ENCODE measurements at regions not wholly inside any gene's neighbourhood (a gene's known extent, or its start where the extent isn't known, plus 50 kb on each side); places are given as distances from the start of the nearest gene placed in this dataset.
A peak's percentile ranks its signal among the peaks of the same experiment; 100 is the strongest.

DNA sequence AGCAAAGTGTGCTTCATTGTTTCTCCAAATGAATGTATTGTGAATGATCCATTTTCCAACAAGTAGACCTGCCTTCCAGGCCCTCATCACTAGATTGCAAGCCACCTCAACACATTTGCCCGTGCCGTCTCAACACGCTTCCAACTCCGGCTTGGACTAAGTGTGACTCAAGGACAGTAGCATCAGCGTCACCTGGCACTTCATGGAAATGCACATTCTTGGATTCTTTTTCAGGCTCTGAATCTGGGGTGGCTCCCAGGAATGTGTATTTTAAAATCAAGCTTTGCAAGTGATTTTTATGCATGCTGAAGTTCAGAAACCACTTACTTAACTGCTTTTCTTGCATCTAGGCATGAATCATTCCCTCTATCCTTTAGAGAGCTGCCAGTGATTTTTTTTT, 129.6 kb upstream of the EEF1E1 start:
- intact Hi-C loops (cut with DNase I), result no loop called here
- DNase-seq (no peak), ATAC-seq (ENCODE audit: poor library complexity) (no peak)

DNA sequence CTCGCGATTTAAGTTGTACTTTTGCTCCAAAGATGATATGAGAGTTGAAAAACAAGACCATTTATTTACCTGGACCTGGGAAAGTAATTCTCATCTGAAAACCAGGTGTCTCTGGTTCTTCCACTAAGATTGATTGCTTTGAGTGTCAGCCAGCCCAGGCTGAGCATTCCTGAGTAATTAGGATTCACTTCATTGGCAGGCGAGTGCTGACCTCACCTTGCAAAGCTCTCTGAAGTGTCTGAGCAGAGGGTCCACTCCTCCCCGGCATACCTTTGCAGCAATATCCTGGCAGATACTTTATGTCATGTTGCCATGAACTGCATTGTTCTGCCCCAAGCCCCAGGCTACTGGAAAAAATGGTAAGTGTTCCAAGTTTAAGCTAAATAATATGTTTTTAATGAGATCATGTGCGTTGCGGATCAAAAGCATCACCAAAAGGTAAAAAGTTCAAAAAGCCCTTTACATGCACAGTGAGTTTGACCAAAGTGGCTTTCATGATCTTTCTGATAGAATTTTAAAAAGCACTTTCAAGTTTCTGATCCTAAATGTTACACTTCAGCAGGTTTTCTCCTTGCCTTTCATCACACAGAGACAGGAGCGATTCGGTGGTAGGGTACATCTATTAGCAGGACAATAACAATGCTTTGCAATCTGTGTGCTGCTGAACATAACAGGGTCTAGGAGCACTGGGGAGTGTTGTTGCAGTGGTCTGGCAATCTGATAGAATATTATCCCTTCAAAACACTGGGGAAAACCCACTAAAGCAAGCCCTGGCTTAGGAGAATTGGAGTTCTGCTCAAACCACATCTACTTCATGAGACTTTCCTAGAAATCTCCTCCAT, 127.8 kb upstream of the EEF1E1 start:
- DNase-seq (no peak), ATAC-seq (ENCODE audit: poor library complexity) (no peak)
- intact Hi-C loops (cut with DNase I), result no loop called here

DNA sequence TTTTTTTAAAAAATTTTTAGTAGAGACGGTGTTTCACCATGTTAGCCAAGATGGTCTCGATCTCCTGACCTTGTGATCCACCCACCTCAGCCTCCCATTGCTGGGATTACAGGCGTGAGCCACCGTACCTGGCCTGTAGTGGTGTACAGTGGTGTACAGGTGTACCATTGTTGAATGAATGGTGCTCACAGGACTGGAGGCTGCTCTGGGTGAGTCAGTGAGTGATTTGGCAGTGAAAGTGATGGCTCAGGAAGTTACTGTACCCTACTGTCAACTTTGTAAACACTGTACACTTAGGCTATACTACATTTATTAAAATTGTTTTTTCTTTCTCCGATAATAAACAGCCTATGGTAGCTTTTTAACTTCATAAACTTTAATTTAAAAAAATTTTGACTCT, 122.8 kb upstream of the EEF1E1 start:
- DNase-seq (no peak), ATAC-seq (ENCODE audit: poor library complexity) (no peak)
- intact Hi-C loops (cut with DNase I), result no loop called here

DNA sequence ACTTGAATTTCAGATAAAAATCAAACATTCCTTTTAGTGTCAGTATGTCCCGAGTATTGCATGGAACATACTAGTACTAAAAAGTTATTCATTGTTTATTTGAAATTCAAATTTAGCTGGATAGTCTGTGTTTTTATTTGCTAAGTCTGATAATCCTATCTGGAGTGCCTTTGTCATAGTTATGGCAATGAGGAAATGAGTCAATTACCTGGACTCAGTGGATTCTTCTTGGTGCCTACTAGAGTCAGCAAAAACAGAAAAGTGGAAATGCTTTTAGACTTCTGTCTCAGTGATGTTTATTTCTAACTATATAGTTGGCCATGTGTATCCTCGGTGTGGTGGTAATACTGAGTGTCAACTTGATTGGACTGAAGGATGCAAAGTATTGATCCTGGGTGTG, 121.3 kb upstream of the EEF1E1 start:
- intact Hi-C loops (cut with DNase I), result no loop called here
- no peak for DNase-seq
- no peak for ATAC-seq (ENCODE audit: poor library complexity)

DNA sequence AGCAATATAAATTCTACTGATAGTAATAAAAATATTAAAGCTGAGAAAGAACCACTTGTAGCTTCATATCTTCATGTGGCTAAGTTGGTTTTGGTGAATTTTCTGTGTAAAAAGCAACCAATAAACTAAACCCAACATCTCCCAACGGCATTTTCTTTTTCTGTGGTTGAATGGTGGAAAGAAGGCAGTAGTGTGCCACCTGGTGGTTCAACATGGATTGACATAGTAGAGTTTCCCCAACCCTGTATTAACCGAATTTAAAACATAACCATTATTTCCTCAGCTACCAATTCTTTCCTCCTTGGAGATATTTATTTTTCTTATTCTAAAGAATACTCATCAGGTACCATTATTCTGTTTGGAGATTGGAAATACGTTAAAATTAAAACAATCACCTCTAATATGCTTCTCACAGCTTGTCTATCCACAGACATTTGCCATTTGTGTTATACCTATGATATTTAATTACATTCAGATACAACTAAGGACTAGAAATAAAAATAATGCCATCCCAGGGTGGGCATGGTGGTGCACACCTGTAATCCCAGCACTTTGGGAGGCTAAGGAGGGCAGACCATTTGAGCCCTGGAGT, 117.1 kb upstream of the EEF1E1 start:
- DNase-seq (no peak), ATAC-seq (ENCODE audit: poor library complexity) (peak; percentile 58)
- intact Hi-C loops (cut with DNase I), result loop anchor here (2.0 kb wide), 1 partner anchor 89 kb away; no protein-coding TSS in a partner anchor

DNA sequence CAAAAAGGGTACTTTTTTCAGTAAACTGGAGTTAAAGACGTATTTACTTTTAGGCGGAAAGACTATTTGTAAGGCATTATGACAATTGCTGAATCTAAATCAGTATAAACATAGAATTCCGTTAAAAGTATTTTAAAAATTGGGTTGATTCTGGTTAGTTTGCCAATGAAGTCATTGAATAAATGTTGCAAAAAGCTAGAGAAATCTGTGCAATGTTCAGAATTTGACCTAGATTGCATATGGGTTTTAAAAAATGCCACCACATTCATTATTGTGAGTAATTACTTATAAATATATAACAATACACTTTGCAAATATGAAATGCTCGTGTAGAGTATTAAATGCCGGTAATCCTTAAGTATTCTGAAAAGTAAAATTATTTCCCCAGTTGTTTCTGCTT, 116.5 kb upstream of the EEF1E1 start:
- intact Hi-C loops (cut with DNase I), result loop anchor here (2.0 kb wide), 1 partner anchor 88 kb away; no protein-coding TSS in a partner anchor
- DNase-seq (no peak), ATAC-seq (ENCODE audit: poor library complexity) (no peak)

DNA sequence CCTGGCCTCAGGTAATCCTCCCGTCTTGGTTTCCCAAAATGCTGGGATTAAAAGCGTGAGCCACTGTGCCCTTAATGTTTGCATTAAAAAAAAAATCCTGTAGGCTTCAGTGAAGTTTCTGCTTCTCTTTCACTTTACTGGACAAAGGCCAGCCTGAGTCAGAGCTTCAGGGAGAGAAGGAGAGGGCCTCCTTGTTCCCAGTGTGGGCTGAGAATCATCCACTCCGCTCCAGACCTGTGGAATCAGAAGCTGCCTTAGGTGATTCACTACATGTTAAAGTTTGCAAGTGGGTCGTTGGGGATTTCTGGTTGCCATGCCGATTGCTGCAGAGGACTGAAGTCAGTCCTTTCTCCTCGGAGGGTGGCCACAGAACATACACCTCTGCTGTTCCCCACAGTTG, 113.3 kb upstream of the EEF1E1 start:
- ATAC-seq (ENCODE audit: poor library complexity) (no peak), DNase-seq (no peak)
- intact Hi-C loops (cut with DNase I), result no loop called here

DNA sequence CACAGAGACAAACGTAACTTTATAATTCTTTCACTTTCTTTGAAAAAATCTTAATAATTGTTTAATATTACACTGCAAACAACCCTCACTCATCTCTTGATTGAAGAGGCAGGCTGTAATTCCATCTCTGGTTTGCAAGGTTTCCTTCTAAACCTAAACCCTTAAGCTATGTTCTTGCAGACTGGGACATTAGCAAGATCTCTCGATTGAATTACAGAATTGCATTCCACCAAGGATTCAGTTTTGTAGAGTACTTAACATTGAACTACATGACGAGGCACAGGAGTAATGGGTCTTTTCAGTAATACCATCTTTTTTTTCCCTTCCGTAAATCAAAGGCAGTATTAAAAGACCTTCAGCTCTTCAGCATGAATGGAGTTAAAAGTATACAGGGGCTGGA, 111.6 kb upstream of the EEF1E1 start:
- no peak for DNase-seq
- intact Hi-C loops (cut with DNase I), result no loop called here
- ATAC-seq (ENCODE audit: poor library complexity), result no peak

DNA sequence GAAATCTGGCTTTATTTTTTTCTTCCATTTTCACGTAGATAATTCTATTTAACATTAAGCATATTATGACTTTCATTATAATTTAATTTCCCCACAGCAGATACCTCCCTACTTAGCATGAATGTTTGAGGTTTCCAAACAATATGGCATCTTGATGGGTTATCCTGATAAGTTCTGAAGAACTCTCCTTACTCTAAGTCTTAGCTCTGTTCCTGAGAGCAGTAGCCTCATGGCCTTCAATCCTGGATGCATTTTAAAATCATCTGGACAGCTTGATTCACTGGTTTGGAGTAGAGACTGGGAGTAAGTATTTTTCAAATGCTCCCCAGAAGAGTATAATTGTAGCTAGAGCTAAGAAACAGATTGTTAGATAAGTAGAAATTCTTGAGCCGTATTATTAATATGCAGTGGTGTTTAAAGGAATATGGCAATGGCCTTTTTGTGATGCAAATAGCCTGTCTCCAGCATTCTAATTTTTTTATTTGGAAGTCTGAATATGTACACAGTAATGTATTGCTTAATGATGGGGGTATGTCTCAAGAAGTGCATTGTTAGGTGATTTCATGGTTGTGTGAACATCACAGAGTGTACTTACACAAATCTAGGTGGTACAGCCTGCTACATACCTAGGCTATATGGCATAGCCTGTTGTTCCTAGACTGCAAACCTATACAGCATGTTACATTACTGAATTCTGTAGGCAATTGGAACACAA, 110.5 kb upstream of the EEF1E1 start:
- intact Hi-C loops (cut with DNase I), result no loop called here
- DNase-seq, result no peak

DNA sequence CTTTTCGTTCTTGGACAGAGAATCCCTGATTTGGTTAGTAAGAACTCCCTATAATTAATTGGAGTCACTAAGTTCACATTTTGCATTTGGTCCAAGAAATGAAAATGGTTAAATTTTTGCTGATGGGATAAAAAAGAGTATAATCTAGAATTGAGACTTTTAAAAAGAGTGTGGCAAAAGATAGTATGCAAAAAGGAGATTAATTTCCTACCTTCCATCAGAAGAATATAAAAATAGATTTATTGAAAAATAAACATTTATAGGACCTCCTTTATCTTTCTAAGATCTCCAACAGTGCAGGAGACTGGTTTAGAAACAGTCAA, 105.5 kb upstream of the EEF1E1 start:
- ATAC-seq (ENCODE audit: poor library complexity), result no peak
- intact Hi-C loops (cut with DNase I), result no loop called here

More for the DNA sequence above, 110.5 kb upstream of the EEF1E1 start:
- ATAC-seq (ENCODE audit: poor library complexity), result no peak

DNA sequence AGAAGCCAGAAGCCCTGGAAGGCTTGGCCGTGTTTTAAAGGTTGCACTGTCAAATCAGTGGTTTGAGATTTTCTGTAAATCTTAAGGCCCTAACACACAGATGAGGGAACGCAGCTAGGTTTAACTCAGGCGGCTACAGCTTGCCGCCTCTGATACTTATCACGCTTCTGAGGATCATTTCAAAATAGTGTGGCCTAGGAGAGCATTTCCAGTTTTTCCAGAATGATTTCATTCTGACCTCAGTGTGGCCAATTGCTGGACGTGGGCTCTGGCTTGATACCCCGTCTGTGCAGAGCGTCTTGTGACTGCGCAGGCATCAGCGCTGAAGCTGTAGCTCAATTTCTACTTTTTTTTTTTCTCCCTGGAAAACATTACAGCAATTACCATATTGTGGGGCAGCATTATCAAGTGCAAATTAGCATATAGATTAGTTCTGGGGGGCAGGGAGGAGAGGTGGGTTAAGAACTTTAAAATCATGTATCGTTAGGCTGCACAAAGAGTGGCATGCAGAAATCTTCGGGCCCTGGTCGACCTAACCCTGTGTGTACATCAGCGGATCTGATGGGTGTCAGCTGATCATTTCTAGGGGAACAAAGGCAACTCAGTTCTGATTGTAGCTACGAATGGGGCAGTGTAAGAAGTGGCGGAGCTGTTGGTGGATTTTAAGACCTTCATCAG, 105.0 kb upstream of the EEF1E1 start:
- DNase-seq, result no peak
- no peak for ATAC-seq (ENCODE audit: poor library complexity)
- intact Hi-C loops (cut with DNase I), result no loop called here

More for the DNA sequence above, 105.5 kb upstream of the EEF1E1 start:
- DNase-seq, result no peak

DNA sequence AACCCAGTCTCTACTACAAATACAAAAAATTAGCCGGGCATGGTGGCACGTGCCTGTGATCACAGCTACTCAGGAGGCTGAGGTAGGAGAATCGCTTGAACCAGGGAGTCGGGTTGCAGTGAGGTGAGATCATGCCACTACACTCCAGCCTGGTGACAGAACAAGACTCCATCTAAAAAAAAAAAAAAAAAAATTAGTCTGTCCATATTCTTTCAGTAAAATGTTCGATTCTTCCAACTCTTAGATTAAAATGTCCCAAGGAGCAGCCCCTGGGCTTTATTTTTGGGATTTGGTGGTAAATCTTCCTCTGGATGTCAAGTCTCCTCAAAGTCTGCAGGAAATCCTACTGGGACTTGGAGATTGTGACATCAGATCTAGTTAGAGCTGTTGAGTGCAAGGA, 101.0 kb upstream of the EEF1E1 start:
- DNase-seq (no peak), ATAC-seq (ENCODE audit: poor library complexity) (no peak)
- intact Hi-C loops (cut with DNase I), result no loop called here

DNA sequence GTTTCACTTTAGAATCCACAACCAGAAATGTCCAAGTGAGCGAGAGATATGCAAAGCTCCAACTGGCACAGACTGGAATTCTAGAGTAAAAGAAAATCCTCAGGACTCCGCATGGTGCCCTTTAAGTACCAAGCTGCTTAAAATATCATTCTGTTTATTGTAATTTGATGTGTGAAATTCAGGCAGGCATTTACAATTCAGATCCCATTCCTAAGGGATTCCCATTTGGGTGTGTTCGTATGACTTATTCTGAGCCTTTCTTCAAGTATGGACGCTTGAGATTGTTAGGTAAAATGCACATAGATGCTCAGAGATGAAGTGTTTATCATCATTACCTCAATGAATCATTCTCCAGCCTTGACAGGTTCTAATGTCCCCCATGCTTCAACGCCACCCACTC, 99.3 kb upstream of the EEF1E1 start:
- ATAC-seq (ENCODE audit: poor library complexity) (no peak), DNase-seq (no peak)
- intact Hi-C loops (cut with DNase I), result no loop called here

DNA sequence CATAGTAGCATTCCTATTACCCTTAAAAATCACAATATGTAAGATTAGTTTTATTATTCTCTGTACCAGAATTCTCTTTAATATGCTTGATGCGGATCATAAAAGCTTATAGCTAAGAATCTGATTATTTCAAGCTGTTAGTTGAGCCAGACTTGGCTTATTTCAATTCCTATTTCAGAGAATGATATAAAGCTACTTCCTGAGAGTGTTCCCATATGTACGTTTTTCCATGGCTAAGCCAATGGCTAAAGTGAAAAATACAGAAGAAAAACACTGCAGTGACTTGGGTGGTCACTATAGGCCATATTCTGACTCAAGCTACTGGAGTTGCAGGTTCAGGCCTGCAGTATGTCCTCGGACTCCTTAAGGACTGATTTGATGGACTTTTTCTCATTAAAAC, 97.9 kb upstream of the EEF1E1 start:
- no peak for ATAC-seq (ENCODE audit: poor library complexity)
- intact Hi-C loops (cut with DNase I), result no loop called here
- DNase-seq, result no peak

DNA sequence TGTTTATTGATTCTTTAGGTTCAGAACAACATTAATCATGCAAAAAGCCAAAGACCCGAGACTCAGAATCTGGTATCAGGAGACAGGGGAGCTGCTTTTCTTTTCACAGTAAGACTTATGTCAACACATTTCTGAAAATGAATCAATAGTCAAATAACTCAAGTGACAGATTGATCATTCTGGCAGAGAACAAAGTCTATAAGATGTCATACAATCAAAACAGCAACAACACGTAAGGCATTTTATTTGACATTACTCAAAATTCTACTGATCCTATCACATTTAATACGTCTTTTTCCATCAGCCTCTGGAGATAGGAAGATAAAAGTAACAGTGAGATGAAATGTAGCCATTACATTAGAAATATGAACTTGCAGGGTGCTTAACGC, 93.4 kb upstream of the EEF1E1 start:
- intact Hi-C loops (cut with DNase I), result no loop called here
- DNase-seq (no peak), ATAC-seq (ENCODE audit: poor library complexity) (no peak)

DNA sequence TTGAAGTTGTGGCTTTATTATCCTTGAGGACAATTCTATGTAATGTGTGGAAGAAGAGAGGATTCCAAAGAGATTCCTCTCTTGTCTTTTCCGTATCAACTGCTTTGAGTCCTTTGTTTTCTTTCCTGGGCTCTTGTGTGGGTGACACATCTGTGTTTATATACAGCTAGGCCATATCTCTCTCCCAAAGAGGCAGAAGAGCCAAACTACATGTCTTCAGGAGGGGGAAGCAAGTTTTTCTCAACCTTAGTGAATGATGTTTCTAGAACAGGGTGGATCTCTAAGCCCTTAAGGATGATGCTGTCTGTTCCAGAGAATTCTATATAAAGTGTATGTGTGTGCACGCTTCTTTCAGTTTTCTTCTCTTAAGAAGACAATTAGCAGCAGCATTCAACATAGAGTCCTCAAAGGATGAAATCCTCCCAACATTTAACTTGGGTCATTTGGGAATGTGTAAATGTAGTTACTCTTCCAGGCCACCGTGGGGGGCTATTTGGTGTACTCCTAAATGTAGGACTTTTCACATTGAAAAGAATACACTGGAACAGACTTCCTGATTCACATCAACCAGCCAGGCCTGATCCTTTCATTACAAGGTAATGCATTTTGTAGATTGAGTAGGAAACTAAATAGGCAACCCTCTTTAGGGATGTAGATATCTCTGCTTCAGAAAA, 92.8 kb upstream of the EEF1E1 start:
- ATAC-seq (ENCODE audit: poor library complexity), result no peak
- intact Hi-C loops (cut with DNase I), result no loop called here

DNA sequence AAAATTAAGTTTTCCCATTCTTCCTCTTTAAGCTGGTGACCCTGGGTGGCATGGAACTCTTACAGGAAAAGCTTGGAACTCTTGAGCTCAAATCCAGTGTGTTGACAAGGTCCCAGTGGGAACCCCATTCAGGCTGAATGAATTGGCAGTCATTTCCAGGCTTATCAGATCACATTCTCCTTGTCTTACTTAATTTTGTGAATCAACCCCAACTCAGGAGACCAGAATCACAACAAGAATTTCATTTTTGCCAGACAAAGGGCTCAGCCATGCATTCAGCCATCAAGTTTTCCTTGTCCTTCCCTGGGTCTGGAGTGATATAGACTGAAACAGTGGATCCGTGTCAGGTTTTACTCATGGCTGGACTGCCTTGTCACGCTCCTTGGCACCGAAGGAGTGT, 92.1 kb upstream of the EEF1E1 start:
- no peak for DNase-seq
- intact Hi-C loops (cut with DNase I), result no loop called here
- no peak for ATAC-seq (ENCODE audit: poor library complexity)

More for the DNA sequence above, 92.8 kb upstream of the EEF1E1 start:
- no peak for DNase-seq

DNA sequence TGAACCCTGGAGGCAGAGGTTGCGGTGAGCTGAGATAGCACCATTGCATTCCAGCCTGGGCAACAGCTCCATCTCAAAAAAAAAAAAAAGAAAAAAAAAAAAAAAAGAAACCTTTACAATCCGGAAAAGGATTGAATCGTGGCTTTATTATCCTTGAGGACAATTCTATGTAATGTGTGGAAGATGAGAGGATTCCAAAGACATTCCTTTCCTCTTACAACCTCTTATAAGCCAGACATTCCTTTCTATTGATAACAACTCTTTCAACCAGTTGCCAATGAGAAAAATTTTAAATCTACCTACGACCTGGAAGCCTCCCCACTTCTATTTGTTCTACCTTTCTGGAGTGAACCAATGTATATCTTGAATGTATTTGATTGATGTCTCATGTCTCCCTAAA, 91.2 kb upstream of the EEF1E1 start:
- intact Hi-C loops (cut with DNase I), result no loop called here
- DNase-seq, result no peak
- no peak for ATAC-seq (ENCODE audit: poor library complexity)

DNA sequence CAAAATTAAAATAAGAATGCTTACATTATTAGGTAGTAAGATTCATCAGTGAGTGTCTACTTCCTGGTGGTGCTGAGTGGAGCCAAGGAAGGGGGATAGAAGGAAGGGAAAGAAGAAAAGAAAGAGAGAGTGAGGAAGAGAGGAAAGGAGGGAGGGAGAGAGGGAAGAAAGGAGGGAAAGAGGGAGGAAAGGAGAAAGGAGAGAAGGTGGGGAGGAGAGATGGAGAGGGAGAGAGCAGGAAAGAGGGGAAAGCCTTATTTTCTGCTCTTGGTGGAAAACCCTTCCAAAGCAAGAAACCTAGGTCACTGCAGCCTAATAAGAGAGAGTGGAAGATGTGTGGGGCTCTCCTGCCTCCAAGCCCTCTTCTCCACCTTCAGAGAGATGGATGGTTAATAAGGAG, 90.2 kb upstream of the EEF1E1 start:
- DNase-seq (no peak), ATAC-seq (ENCODE audit: poor library complexity) (no peak)
- intact Hi-C loops (cut with DNase I), result no loop called here
